ENCODE measurements at regions not wholly inside any gene's neighbourhood (a gene's known extent, or its start where the extent isn't known, plus 50 kb on each side); places are given as distances from the start of the nearest gene placed in this dataset.

DNA sequence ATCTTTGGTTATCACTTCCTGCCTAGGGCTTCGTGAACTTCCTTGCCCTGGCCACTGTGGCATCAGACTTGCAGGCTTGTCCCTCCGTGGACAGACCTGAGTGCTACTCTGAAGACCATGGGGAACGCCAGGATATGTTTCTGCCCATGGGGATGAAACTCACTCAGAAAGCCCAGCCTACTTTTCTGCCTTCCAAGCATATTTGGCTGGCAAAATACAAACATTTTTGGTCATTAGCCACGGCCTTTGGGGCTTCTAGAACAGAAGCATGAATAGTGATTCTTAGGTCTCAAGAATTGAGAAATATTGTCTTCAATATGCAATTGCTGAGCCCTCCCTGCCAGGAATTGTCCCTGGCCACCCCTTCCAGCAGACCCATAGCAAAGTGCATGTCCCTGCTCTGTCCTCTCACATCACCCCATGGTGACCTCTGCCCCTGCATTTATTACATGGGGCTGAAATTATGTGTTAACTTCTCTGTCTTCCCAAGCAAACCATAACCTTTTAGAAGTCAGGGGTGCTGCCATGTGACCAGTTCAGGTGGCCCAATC is 152.4 kb downstream of the OSR1 start:
- TF ChIP-seq EZH2 (IDR thresholded peaks at IDR 0.05; ENCODE audit: insufficient read depth, poor library complexity, severe bottlenecking) (no peak), EZH2phosphoT487 (IDR thresholded peaks at IDR 0.05; ENCODE audit: insufficient read depth, low read depth) (no peak)
